ENCODE measurements at regions not wholly inside any gene's neighbourhood (a gene's known extent, or its start where the extent isn't known, plus 50 kb on each side); places are given as distances from the start of the nearest gene placed in this dataset.

DNA sequence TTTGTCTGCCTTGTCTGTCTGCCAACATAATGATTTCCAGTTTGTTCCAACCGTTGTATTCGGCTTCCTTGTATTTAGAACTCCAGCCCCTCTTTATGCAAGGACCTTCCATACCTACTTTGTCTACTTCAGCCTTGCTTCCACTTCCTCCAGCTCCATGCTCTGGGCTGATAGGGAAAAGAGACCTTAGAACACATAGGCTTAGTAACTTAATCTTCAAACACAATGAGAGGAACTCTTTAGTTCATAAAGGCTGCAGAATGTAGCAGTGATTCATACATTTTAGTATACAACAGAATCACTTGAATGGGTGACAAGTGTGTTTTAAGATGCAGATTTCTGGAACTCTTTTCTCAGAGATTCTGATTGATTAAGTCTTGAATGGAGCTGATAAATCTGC, 102.8 kb upstream of the IFNE start:
- H3K27me3 ChIP-seq (ENCODE audit: control insufficient read depth in 3 of 3, insufficient read depth in 3 of 3, low read length in 3 of 3), result no peaks in the 10 kb centered on the region
- H3K27ac ChIP-seq (ENCODE audit: low read depth in 1 of 3, low read length in 2 of 3), result no peak overlapping the region
- no peaks in the 10 kb centered on the region for H3K36me3 ChIP-seq (ENCODE audit: control insufficient read depth in 3 of 3, insufficient read depth in 2 of 3, low read depth in 1 of 3, low read length in 3 of 3)
- no peak for DNase-seq
- no peaks in the 10 kb centered on the region for H3K4me1 ChIP-seq (ENCODE audit: control insufficient read depth in 3 of 3, insufficient read depth in 2 of 3, low read depth in 1 of 3, low read length in 2 of 3)
- no peaks in the 10 kb centered on the region for H3K9me3 ChIP-seq (ENCODE audit: control insufficient read depth in 2 of 2, insufficient read depth in 1 of 2, low read depth in 1 of 2, low read length in 1 of 2)
- FAIRE-seq, result no peak
- no peak overlapping the region for H3K4me3 ChIP-seq (ENCODE audit: low read depth in 1 of 3, low read length in 3 of 3)
- 64 to 92% (median 88%) methylated on average over 2 of the region's 2 CpGs for WGBS, 3 donors

DNA sequence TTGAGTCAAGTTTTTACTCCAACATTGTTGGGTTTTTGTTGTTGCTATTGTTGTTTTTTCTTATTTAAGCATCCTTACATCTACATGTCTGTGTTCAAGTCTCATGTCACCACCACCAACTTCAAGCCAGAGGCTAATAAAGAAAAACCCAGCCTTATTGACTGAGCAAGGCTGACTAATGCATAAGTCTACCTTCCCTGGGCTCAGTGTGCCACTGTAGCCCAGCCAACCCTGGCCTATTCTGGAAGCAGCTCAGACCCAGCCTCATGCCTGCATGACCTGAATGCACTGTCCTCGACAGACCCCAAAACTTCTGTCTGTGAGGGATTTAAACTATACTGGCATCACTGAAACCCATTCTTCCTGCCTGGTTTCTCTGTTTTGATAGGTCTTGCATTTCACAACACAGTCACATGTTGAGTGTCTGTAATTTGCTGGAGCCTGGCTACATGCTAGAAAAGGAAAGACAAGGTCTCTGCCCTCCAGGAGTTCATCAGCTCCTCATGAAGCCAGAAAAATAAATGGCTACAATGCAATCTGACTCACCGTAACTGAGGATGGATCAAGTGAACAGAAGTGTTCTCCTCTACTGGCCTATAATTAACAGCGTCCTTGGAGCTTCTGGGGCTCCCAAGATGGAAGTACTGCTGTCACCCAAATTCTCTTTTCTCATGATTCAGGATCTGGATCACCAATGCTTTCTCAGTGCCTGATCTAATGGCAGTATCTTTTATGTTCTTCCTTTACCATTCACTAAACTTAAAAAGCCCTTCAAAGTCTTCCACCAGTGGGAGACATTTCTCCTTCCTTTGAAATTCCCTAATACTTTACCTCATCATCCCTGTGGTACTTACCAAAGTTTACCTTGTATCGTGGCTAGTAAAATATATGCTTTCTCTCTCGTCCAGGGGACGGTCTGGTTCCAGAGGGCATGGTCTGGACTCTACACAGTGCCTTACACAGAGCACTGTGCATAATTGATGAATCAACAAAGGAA, 103.9 kb upstream of the IFNE start:
- no peaks in the 10 kb centered on the region for H3K36me3 ChIP-seq (ENCODE audit: control insufficient read depth in 3 of 3, insufficient read depth in 2 of 3, low read depth in 1 of 3, low read length in 3 of 3)
- no peaks in the 10 kb centered on the region for H3K4me1 ChIP-seq (ENCODE audit: control insufficient read depth in 3 of 3, insufficient read depth in 2 of 3, low read depth in 1 of 3, low read length in 2 of 3)
- DNase-seq (peak in 1 of 2 donors; percentile 14), FAIRE-seq (no peak)
- H3K9me3 ChIP-seq (ENCODE audit: control insufficient read depth in 2 of 2, insufficient read depth in 1 of 2, low read depth in 1 of 2, low read length in 1 of 2), result no peaks in the 10 kb centered on the region
- no peak overlapping the region for H3K27ac ChIP-seq (ENCODE audit: low read depth in 1 of 3, low read length in 2 of 3)
- H3K27me3 ChIP-seq (ENCODE audit: control insufficient read depth in 3 of 3, insufficient read depth in 3 of 3, low read length in 3 of 3), result no peaks in the 10 kb centered on the region
- H3K4me3 ChIP-seq (ENCODE audit: low read depth in 1 of 3, low read length in 3 of 3), result no peak overlapping the region
- 85 to 87% (median 86%) methylated on average over 6 of the region's 6 CpGs for WGBS, 3 donors

- H3K27ac ChIP-seq (ENCODE audit: low read depth in 1 of 3, low read length in 2 of 3), result no peak overlapping the region
- no peak for FAIRE-seq
- H3K4me3 ChIP-seq (ENCODE audit: low read depth in 1 of 3, low read length in 3 of 3), result no peak overlapping the region
- no peak for DNase-seq
- no peaks in the 10 kb centered on the region for H3K36me3 ChIP-seq (ENCODE audit: control insufficient read depth in 3 of 3, insufficient read depth in 2 of 3, low read depth in 1 of 3, low read length in 3 of 3)
- H3K4me1 ChIP-seq (ENCODE audit: control insufficient read depth in 3 of 3, insufficient read depth in 2 of 3, low read depth in 1 of 3, low read length in 2 of 3), result peaks cover 0 to 2% (median 0%) of the 10 kb centered on the region in 3 donors
- no peaks in the 10 kb centered on the region for H3K27me3 ChIP-seq (ENCODE audit: control insufficient read depth in 3 of 3, insufficient read depth in 3 of 3, low read length in 3 of 3)
- no peaks in the 10 kb centered on the region for H3K9me3 ChIP-seq (ENCODE audit: control insufficient read depth in 2 of 2, insufficient read depth in 1 of 2, low read depth in 1 of 2, low read length in 1 of 2)
- WGBS, 3 donors, result 73 to 81% (median 78%) methylated on average over 8 of the region's 8 CpGs
These were observed 107.4 kb upstream of the IFNE start for GRCh38 chr9:21589344-21590056.

DNA sequence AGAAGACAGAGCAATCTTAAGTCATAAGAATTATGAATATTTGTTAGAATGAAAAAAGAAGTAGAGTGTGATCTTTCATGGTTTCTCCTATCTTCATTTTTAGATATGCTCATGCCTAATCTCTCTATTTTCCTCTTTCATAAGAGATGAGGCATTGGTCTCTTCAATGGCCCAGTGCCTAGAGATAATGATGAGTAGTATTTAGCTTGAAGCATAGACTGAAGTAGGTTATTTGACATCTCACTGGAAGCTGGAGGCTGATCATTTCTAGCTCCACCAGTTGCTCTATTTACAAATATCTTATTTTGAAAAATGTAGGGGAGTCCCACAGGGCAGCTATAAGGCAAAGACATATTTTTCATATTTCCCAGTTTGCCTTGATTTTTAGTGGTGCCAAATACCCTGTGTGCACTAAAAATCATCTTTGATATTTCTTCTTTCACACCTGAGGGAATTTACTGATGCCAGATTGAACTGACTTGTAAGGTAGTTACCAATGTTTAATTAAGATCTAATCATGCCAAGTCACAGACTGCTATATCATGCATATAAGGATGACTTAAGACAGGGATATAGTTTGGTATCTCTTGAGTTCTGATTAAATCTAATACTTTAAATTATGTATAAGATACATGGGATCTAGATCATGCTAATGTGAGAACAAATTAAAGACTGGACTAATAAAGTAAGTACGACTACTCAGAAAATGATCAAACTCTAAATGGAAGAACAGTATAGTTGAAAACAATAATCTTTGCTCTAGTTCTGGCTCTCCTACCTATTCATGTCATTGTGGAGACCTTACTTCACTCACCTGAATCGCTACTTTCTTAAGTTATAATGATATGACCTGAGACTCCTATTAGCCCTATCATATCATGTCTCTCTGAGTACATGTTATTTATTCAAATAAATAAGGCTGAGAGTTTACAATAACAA, 108.2 kb upstream of the IFNE start:
- H3K4me1 ChIP-seq (ENCODE audit: control insufficient read depth in 3 of 3, insufficient read depth in 2 of 3, low read depth in 1 of 3, low read length in 2 of 3), result peaks cover 0 to 2% (median 0%) of the 10 kb centered on the region in 3 donors
- DNase-seq (no peak), FAIRE-seq (no peak)
- H3K9me3 ChIP-seq (ENCODE audit: control insufficient read depth in 2 of 2, insufficient read depth in 1 of 2, low read depth in 1 of 2, low read length in 1 of 2), result no peaks in the 10 kb centered on the region
- 90 to 100% (median 95%) methylated on average over 2 of the region's 2 CpGs for WGBS, 3 donors
- no peaks in the 10 kb centered on the region for H3K36me3 ChIP-seq (ENCODE audit: control insufficient read depth in 3 of 3, insufficient read depth in 2 of 3, low read depth in 1 of 3, low read length in 3 of 3)
- no peak overlapping the region for H3K27ac ChIP-seq (ENCODE audit: low read depth in 1 of 3, low read length in 2 of 3)
- H3K4me3 ChIP-seq (ENCODE audit: low read depth in 1 of 3, low read length in 3 of 3), result no peak overlapping the region
- H3K27me3 ChIP-seq (ENCODE audit: control insufficient read depth in 3 of 3, insufficient read depth in 3 of 3, low read length in 3 of 3), result no peaks in the 10 kb centered on the region

- Histone ChIP-seq H3K4me1 (ENCODE audit: control insufficient read depth in 3 of 3, insufficient read depth in 2 of 3, low read depth in 1 of 3, low read length in 2 of 3) (peaks cover 0 to 2% (median 0%) of the 10 kb centered on the region in 3 donors), H3K36me3 (ENCODE audit: control insufficient read depth in 3 of 3, insufficient read depth in 2 of 3, low read depth in 1 of 3, low read length in 3 of 3) (no peaks in the 10 kb centered on the region), H3K9me3 (ENCODE audit: control insufficient read depth in 2 of 2, insufficient read depth in 1 of 2, low read depth in 1 of 2, low read length in 1 of 2) (no peaks in the 10 kb centered on the region), H3K27me3 (ENCODE audit: control insufficient read depth in 3 of 3, insufficient read depth in 3 of 3, low read length in 3 of 3) (no peaks in the 10 kb centered on the region), H3K27ac (ENCODE audit: low read depth in 1 of 3, low read length in 2 of 3) (no peak overlapping the region), H3K4me3 (ENCODE audit: low read depth in 1 of 3, low read length in 3 of 3) (no peak overlapping the region)
- DNase-seq (peak; percentile 62 to 79), FAIRE-seq (no peak)
- WGBS, 3 donors, result 32 to 44% (median 34%) methylated on average over 5 of the region's 5 CpGs
These were observed 109.3 kb upstream of the IFNE start for GRCh38 chr9:21591221-21592062.

DNA sequence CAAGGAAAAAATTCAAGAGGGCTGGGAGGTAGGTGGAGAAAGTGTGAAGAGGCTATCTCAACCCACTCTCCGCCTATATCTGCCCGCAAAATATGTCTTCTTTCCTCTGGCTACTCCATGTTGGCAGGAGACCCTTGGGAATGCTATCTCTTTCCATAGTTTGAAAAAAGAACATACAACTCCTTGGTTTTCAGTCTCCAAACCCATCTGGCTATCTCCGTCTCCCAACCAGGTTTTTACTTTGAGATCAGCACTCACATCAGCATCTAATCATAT, 109.9 kb upstream of the IFNE start:
- Histone ChIP-seq H3K36me3 (ENCODE audit: control insufficient read depth in 3 of 3, insufficient read depth in 2 of 3, low read depth in 1 of 3, low read length in 3 of 3) (no peaks in the 10 kb centered on the region), H3K9me3 (ENCODE audit: control insufficient read depth in 2 of 2, insufficient read depth in 1 of 2, low read depth in 1 of 2, low read length in 1 of 2) (no peaks in the 10 kb centered on the region), H3K27ac (ENCODE audit: low read depth in 1 of 3, low read length in 2 of 3) (no peak overlapping the region), H3K27me3 (ENCODE audit: control insufficient read depth in 3 of 3, insufficient read depth in 3 of 3, low read length in 3 of 3) (no peaks in the 10 kb centered on the region), H3K4me1 (ENCODE audit: control insufficient read depth in 3 of 3, insufficient read depth in 2 of 3, low read depth in 1 of 3, low read length in 2 of 3) (peaks cover 0 to 2% (median 0%) of the 10 kb centered on the region in 3 donors), H3K4me3 (ENCODE audit: low read depth in 1 of 3, low read length in 3 of 3) (no peak overlapping the region)
- WGBS, 3 donors, result 93 to 96% (median 94%) methylated on average over 3 of the region's 3 CpGs
- FAIRE-seq (no peak), DNase-seq (no peak)

GRCh38 chr9:21597284-21597683, 115.2 kb upstream of the IFNE start:
- H3K27me3 ChIP-seq (ENCODE audit: control insufficient read depth in 3 of 3, insufficient read depth in 3 of 3, low read length in 3 of 3), result no peaks in the 10 kb centered on the region
- FAIRE-seq (no peak), DNase-seq (no peak)
- no peak overlapping the region for H3K4me3 ChIP-seq (ENCODE audit: low read depth in 1 of 3, low read length in 3 of 3)
- H3K4me1 ChIP-seq (ENCODE audit: control insufficient read depth in 3 of 3, insufficient read depth in 2 of 3, low read depth in 1 of 3, low read length in 2 of 3), result no peaks in the 10 kb centered on the region
- 78 to 85% (median 82%) methylated on average over 4 of the region's 4 CpGs for WGBS, 3 donors
- H3K36me3 ChIP-seq (ENCODE audit: control insufficient read depth in 3 of 3, insufficient read depth in 2 of 3, low read depth in 1 of 3, low read length in 3 of 3), result no peaks in the 10 kb centered on the region
- H3K9me3 ChIP-seq (ENCODE audit: control insufficient read depth in 2 of 2, insufficient read depth in 1 of 2, low read depth in 1 of 2, low read length in 1 of 2), result no peaks in the 10 kb centered on the region
- no peak overlapping the region for H3K27ac ChIP-seq (ENCODE audit: low read depth in 1 of 3, low read length in 2 of 3)

Measured in small intestine (tissue), 7 donors.